Esophagus muscularis mucosa (tissue), 4 donors: ENCODE measurements at regions not wholly inside any gene's neighbourhood (a gene's known extent, or its start where the extent isn't known, plus 50 kb on each side); places are given as distances from the start of the nearest gene placed in this dataset.

ENCODE experiments used
- DNase-seq: peaks from one replicate; pipeline ENCODE4 v3.0.0-alpha.2; 2017; ENCODE audit errors: extremely low spot score
- H3K27ac ChIP-seq, 4 donors: fragments of 200-600 bp; sonication (generic); replicated peaks in 1 of 4; 1 replicate in 3 of 4; 2 replicates in 1 of 4; pipeline ENCODE4 v1.5.1; 2016 to 2019; ENCODE audit warnings: mild to moderate bottlenecking in 1 of 4
- H3K27me3 ChIP-seq, 4 donors: fragments of 200-600 bp; sonication (generic); one replicate each; pipeline versions ENCODE4 v1.5.1 to v1.6.0; 2016 to 2019
- H3K36me3 ChIP-seq, 4 donors: fragments of 200-600 bp; sonication (generic); one replicate each; pipeline ENCODE4 v1.5.1; 2016 to 2019
- H3K4me1 ChIP-seq, 4 donors: fragments of 200-600 bp; sonication (generic); one replicate each; pipeline ENCODE4 v1.5.1; 2016 to 2019
- H3K4me3 ChIP-seq, 4 donors: fragments of 200-600 bp; sonication (generic); 1 replicate in 2 of 4; 2 replicates in 2 of 4; pipeline ENCODE4 v1.5.1; 2016 to 2019; ENCODE audit warnings: mild to moderate bottlenecking in 4 of 4, moderate library complexity in 1 of 4
- H3K9me3 ChIP-seq, 4 donors: fragments of 200-600 bp; sonication (generic); 1 replicate in 3 of 4; 2 replicates in 1 of 4; pipeline ENCODE4 v1.5.1; 2016 to 2019
- EP300 ChIP-seq: sonication (generic); formaldehyde crosslinking; IDR thresholded peaks from one replicate; pipeline ENCODE4 v1.6.1; 2017; ENCODE audit warnings: antibody characterized with exemption
- POLR2A ChIP-seq: fragments of 450-650 bp; IDR thresholded peaks from one replicate; pipeline ENCODE4 v1.6.1; 2017; ENCODE audit warnings: antibody characterized with exemption, moderate library complexity, mild to moderate bottlenecking, low read depth
- POLR2AphosphoS5 ChIP-seq, 2 donors: sonication (generic); formaldehyde crosslinking; IDR thresholded peaks; one replicate each; pipeline ENCODE4 v1.6.1; 2017; ENCODE audit warnings: antibody characterized with exemption in 2 of 2
- WGBS: methylation state at CpG from one replicate; pipeline ENCODE4 v1.1.5; 2018; 5-methylcytosine and 5-hydroxymethylcytosine counted together
- intact Hi-C: fragments of 100-400 bp; cut with DNase I; formaldehyde crosslinking; loops from one replicate; pipeline ENCODE4 v1.15.1; 2023
- TF ChIP-seq, protein P1 (sequence below), 3 experiments: fragments of 200-600 bp in 2 of 3; fragments of 450-650 bp in 1 of 3; sonication (generic) in 2 of 3; IDR thresholded peaks; one replicate each; pipeline ENCODE4 v1.5.1; 2017 to 2019; ENCODE audit warnings: antibody characterized with exemption in 3 of 3, mild to moderate bottlenecking in 2 of 3, moderate library complexity in 1 of 3

DNA sequence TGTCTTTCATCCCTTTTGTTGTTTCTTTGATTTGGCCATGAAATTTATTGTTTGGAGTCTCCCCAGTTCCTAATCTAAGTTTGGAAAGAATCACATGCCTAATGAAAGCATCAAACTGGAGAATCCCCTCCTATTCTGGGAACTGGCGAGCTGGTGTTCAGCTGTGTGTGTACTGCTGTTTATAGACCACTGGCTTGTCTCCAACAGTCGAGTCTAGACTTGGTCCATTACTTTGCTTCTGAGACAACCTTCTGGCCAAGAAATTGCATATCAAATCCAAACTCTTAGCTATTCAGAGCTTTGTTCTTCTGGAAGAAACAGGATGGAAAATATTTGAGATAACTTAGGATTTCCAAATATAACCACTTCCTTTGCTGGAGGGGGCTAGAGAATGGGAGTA, 111.5 kb upstream of the THSD7B start:
- no peak for DNase-seq

DNA sequence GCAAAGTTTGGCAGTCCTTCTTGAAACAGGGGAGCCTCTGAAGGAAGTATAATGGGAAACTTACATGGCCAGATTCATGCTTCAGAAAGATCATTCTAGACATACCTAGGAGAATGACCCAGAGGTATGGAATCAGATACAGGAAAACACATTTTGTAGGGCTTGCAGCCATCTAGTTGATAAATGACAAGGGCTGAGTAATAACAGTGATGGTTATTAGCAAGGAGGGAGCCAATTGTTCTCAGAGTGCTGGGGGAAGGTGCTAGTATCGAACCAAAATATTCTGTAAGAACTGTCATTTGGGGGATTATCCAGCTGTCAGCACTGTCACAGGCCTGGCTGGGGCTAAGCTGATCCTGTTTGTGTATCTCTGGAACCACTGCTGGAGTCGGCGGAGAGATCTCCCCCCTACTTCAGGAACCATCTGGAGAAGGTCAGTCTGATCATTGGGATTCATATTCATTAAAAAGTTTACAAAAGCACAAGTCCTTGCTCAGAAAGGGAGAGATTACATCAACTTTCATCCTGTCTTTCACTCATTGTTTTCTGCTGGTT, 113.8 kb upstream of the THSD7B start:
- Histone ChIP-seq H3K27ac (no peak overlapping the region), H3K27me3 (no peaks in the 10 kb centered on the region), H3K4me3 (no peak overlapping the region), H3K9me3 (no peaks in the 10 kb centered on the region), H3K4me1 (peaks cover 0 to 34% (median 24%) of the 10 kb centered on the region in 4 donors), H3K36me3 (no peaks in the 10 kb centered on the region)
- DNase-seq: no peak
- WGBS: 40% methylated on average over 3 of the region's 3 CpGs
- TF ChIP-seq POLR2AphosphoS5 (IDR thresholded peaks at IDR 0.05): no peak
- TF ChIP-seq, protein P1, sequence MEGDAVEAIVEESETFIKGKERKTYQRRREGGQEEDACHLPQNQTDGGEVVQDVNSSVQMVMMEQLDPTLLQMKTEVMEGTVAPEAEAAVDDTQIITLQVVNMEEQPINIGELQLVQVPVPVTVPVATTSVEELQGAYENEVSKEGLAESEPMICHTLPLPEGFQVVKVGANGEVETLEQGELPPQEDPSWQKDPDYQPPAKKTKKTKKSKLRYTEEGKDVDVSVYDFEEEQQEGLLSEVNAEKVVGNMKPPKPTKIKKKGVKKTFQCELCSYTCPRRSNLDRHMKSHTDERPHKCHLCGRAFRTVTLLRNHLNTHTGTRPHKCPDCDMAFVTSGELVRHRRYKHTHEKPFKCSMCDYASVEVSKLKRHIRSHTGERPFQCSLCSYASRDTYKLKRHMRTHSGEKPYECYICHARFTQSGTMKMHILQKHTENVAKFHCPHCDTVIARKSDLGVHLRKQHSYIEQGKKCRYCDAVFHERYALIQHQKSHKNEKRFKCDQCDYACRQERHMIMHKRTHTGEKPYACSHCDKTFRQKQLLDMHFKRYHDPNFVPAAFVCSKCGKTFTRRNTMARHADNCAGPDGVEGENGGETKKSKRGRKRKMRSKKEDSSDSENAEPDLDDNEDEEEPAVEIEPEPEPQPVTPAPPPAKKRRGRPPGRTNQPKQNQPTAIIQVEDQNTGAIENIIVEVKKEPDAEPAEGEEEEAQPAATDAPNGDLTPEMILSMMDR (IDR thresholded peaks at IDR 0.05): no peak
- no peak for TF ChIP-seq EP300
- no peak for TF ChIP-seq POLR2A
- intact Hi-C loops: no loop called here

More for the DNA sequence above, 111.5 kb upstream of the THSD7B start:
- Histone ChIP-seq H3K4me1 (peaks cover 0 to 34% (median 24%) of the 10 kb centered on the region in 4 donors), H3K27me3 (no peaks in the 10 kb centered on the region), H3K4me3 (no peak overlapping the region), H3K9me3 (no peaks in the 10 kb centered on the region), H3K36me3 (no peaks in the 10 kb centered on the region), H3K27ac (no peak overlapping the region)
- no peak for TF ChIP-seq POLR2A
- TF ChIP-seq EP300: no peak
- TF ChIP-seq, protein P1 (IDR thresholded peaks at IDR 0.05): no peak
- 15% methylated on average over 2 of the region's 2 CpGs for WGBS
- intact Hi-C loops: no loop called here

DNA sequence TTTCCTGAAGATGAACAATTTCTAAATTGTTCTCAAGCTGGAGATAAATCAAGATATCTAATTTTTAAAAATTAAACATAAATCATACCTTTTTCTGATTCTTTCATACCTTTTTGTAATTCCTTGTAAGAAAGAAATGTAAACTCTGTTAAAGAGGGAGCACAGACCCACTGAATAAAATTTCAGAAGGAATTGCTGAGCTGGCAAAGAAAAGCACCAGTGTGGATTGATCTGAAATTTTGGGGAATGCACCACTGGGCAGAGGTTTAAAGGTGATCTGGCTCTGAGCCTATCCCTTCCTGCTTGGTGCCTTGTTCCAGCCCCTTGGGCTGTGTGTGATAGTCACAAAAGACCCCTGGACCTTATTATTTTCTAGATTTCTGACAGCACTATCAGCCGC, 118.3 kb upstream of the THSD7B start:
- intact Hi-C loops: no loop called here
- no peak overlapping the region for H3K27ac ChIP-seq
- TF ChIP-seq, protein P1 (IDR thresholded peaks at IDR 0.05): no peak
- no peak for TF ChIP-seq EP300
- no peak for TF ChIP-seq POLR2AphosphoS5 (IDR thresholded peaks at IDR 0.05)
- TF ChIP-seq POLR2A: no peak
- H3K4me1 ChIP-seq: peaks cover 0 to 8% (median 6%) of the 10 kb centered on the region in 4 donors
- DNase-seq: no peak
- WGBS: 91% methylated on average over 1 of the region's 1 CpG
- H3K9me3 ChIP-seq: no peaks in the 10 kb centered on the region
- no peaks in the 10 kb centered on the region for H3K27me3 ChIP-seq
- no peaks in the 10 kb centered on the region for H3K36me3 ChIP-seq
- no peak overlapping the region for H3K4me3 ChIP-seq

DNA sequence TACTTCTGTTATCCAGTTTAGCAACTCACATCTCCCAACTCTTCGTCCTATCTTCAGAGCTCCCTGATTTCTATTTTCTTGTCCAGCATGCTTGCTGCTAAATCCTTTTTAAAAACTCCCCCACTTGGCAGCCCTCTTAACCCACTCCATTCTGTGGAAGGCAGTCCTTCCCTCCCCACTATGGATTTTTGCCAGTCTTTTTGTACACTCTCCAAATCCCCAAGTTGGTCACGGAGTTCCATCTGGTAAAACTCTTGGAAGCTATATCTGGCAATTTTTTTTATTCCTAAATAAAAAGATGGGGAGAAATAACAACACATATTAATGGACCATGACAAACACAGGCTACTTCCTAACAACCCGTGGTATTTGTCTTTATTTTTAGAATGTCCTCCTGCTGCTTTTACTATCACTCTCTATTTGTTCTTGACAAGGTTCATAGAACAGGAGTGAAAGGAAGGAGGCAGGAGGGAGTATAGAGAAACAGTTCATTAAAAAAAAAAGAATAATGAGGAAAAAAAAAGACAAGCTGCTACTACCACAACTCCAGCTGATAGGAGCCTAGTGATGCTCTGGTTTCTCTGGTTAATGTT, 120.0 kb upstream of the THSD7B start:
- Histone ChIP-seq H3K27me3 (no peaks in the 10 kb centered on the region), H3K27ac (no peak overlapping the region), H3K4me3 (no peak overlapping the region), H3K9me3 (no peaks in the 10 kb centered on the region), H3K4me1 (no peaks in the 10 kb centered on the region), H3K36me3 (no peaks in the 10 kb centered on the region)
- intact Hi-C loops: no loop called here
- no peak for DNase-seq
- no peak for TF ChIP-seq EP300
- no peak for TF ChIP-seq POLR2A
- TF ChIP-seq, protein P1 (IDR thresholded peaks at IDR 0.05): no peak
- no peak for TF ChIP-seq POLR2AphosphoS5 (IDR thresholded peaks at IDR 0.05)
- 40% methylated on average over 3 of the region's 3 CpGs for WGBS

DNA sequence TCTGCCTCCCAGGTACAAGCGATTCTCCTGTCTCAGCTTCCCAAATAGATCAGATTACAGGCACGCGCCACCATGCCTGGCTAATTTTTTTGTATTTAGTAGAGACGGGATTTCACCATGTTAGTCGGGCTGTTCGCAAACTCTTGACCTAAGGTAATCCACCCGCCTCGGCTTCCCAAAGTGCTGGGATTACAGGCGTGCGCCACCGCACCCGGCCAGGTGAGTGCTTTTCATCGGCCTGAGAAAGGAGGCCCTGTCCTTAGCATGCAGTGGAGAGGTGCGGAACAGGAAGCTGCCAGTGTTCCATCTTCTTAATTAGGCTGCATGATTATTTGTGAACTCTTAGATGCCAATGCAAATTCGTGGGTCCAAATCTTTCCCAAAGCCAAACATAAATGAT, 125.7 kb upstream of the THSD7B start:
- Histone ChIP-seq H3K27me3 (no peaks in the 10 kb centered on the region), H3K4me1 (no peaks in the 10 kb centered on the region), H3K9me3 (no peaks in the 10 kb centered on the region), H3K4me3 (no peak overlapping the region), H3K27ac (no peak overlapping the region), H3K36me3 (no peaks in the 10 kb centered on the region)
- TF ChIP-seq, protein P1 (IDR thresholded peaks at IDR 0.05): no peak
- no peak for TF ChIP-seq POLR2AphosphoS5 (IDR thresholded peaks at IDR 0.05)
- TF ChIP-seq EP300: no peak
- no peak for TF ChIP-seq POLR2A
- WGBS: 93% methylated on average over 15 of the region's 15 CpGs
- DNase-seq: no peak
- intact Hi-C loops: no loop called here
